Stimulated activated CD8-positive, alpha-beta memory T cell treated with anti-CD3 and anti-CD28 coated beads, Interleukin-12 subunit alpha, Interleukin-12 subunit beta, amount 100 ng/mL, for 1 hour (primary cell): ENCODE measurements at regions not wholly inside any gene's neighbourhood (a gene's known extent, or its start where the extent isn't known, plus 50 kb on each side); places are given as distances from the start of the nearest gene placed in this dataset.
"Not testable (repeated sequence)": the region's sequence is repeated elsewhere in the genome, so short reads cannot be mapped to it uniquely, and the experiment has no call there.

Experiments
- DNase-seq: peaks from one replicate; pipeline ENCODE4 v3.0.0-alpha.2; 2020; ENCODE audit warnings: low read depth

- DNase-seq = no peak
These were observed 611.2 kb downstream of the KIF4B start for GRCh38 chr5:155624597-155625241.

- no peak for DNase-seq
These were observed 611.8 kb downstream of the KIF4B start for GRCh38 chr5:155625315-155625714.

GRCh38 chr5:155625897-155626543, 612.5 kb downstream of the KIF4B start:
- DNase-seq = no peak

- DNase-seq = no peak
These were observed 613.0 kb downstream of the KIF4B start for GRCh38 chr5:155626592-155626991.

- no peak for DNase-seq
These were observed 614.8 kb downstream of the KIF4B start for GRCh38 chr5:155628346-155628745.

- DNase-seq = no peak
These were observed 616.0 kb downstream of the KIF4B start for GRCh38 chr5:155629597-155629996.

GRCh38 chr5:155631116-155631515, 617.6 kb downstream of the KIF4B start:
- no peak for DNase-seq

GRCh38 chr5:155633338-155633957, 619.9 kb downstream of the KIF4B start:
- no peak for DNase-seq

- DNase-seq = no peak
These were observed 636.1 kb downstream of the KIF4B start for GRCh38 chr5:155649666-155650065.

GRCh38 chr5:155655569-155655968, 642.0 kb downstream of the KIF4B start:
- no peak for DNase-seq

GRCh38 chr5:155661859-155662258, 648.3 kb downstream of the KIF4B start:
- no peak for DNase-seq

GRCh38 chr5:155665361-155665760, 651.8 kb downstream of the KIF4B start:
- no peak for DNase-seq

GRCh38 chr5:155672001-155672400, 655.0 kb upstream of the SGCD start:
- not testable (repeated sequence) for DNase-seq

GRCh38 chr5:155676967-155677366, 650.0 kb upstream of the SGCD start:
- DNase-seq = no peak

GRCh38 chr5:155678371-155678770, 648.6 kb upstream of the SGCD start:
- no peak for DNase-seq

- no peak for DNase-seq
These were observed 647.4 kb upstream of the SGCD start for GRCh38 chr5:155679530-155679929.

- no peak for DNase-seq
These were observed 642.5 kb upstream of the SGCD start for GRCh38 chr5:155684417-155684816.

GRCh38 chr5:155686131-155686530, 640.8 kb upstream of the SGCD start:
- DNase-seq = no peak

- no peak for DNase-seq
These were observed 637.6 kb upstream of the SGCD start for GRCh38 chr5:155689406-155689805.

GRCh38 chr5:155696362-155696761, 630.6 kb upstream of the SGCD start:
- no peak for DNase-seq

GRCh38 chr5:155697236-155697635, 629.7 kb upstream of the SGCD start:
- DNase-seq = no peak

GRCh38 chr5:155699385-155699784, 627.6 kb upstream of the SGCD start:
- DNase-seq = no peak

GRCh38 chr5:155700333-155700732, 626.6 kb upstream of the SGCD start:
- DNase-seq = no peak

GRCh38 chr5:155711882-155712281, 615.1 kb upstream of the SGCD start:
- DNase-seq = no peak
